ENCODE measurements at regions not wholly inside any gene's neighbourhood (a gene's known extent, or its start where the extent isn't known, plus 50 kb on each side); places are given as distances from the start of the nearest gene placed in this dataset.

GRCh38 chr5:111902436-111902835 lies 145.4 kb upstream of the NREP start:
- Histone ChIP-seq H2AFZ (ENCODE audit: low read length) (no peak overlapping the region), H3K79me2 (ENCODE audit: low read length) (no peaks in the 10 kb centered on the region), H3K9me2 (replicated peaks; ENCODE audit: insufficient read depth, low read length) (0 out of 2 replicates have a peak, but pooled peaks cover 2% of the 10 kb centered on the region), H3K9me3 (replicated peaks; ENCODE audit: insufficient read depth, low read length) (no peaks in the 10 kb centered on the region), H3K4me3 (ENCODE audit: low read length) (no peak overlapping the region), H3K27me3 (replicated peaks; ENCODE audit: insufficient read depth, low read length) (no peaks in the 10 kb centered on the region), H3K9ac (ENCODE audit: low read length) (no peak overlapping the region), H3K4me2 (ENCODE audit: low read depth, low read length) (no peak overlapping the region), H4K20me1 (ENCODE audit: insufficient read depth, low read length) (no peaks in the 10 kb centered on the region), H3F3A (ENCODE audit: insufficient read depth, low read length) (no peaks in the 10 kb centered on the region), H3K4me1 (ENCODE audit: low read length) (no peaks in the 10 kb centered on the region), H3K36me3 (replicated peaks; ENCODE audit: insufficient read depth, low read length) (no peaks in the 10 kb centered on the region), H3K27ac (ENCODE audit: low read length) (no peak overlapping the region)
- DNase-seq = no peak
- no peak for TF ChIP-seq EZH2phosphoT487 (IDR thresholded peaks at IDR 0.05; ENCODE audit: low read length)
- TF ChIP-seq EZH2 (optimal IDR thresholded peaks at IDR 0.05; ENCODE audit: low read depth, low read length) = no peak
- TF ChIP-seq CTCF (IDR thresholded peaks at IDR 0.05; ENCODE audit: low read length) = no peak

- H3K36me3 ChIP-seq (replicated peaks; ENCODE audit: insufficient read depth, low read length) = no peaks in the 10 kb centered on the region
- 0 out of 2 replicates have a peak, but pooled peaks cover 2% of the 10 kb centered on the region for H3K9me2 ChIP-seq (replicated peaks; ENCODE audit: insufficient read depth, low read length)
- H4K20me1 ChIP-seq (ENCODE audit: insufficient read depth, low read length) = no peaks in the 10 kb centered on the region
- H3K4me3 ChIP-seq (ENCODE audit: low read length) = no peak overlapping the region
- H3K4me1 ChIP-seq (ENCODE audit: low read length) = no peaks in the 10 kb centered on the region
- no peaks in the 10 kb centered on the region for H3K9me3 ChIP-seq (replicated peaks; ENCODE audit: insufficient read depth, low read length)
- H3F3A ChIP-seq (ENCODE audit: insufficient read depth, low read length) = no peaks in the 10 kb centered on the region
- no peak overlapping the region for H2AFZ ChIP-seq (ENCODE audit: low read length)
- H3K4me2 ChIP-seq (ENCODE audit: low read depth, low read length) = no peak overlapping the region
- no peak overlapping the region for H3K27ac ChIP-seq (ENCODE audit: low read length)
- DNase-seq = no peak
- H3K79me2 ChIP-seq (ENCODE audit: low read length) = no peaks in the 10 kb centered on the region
- no peak overlapping the region for H3K9ac ChIP-seq (ENCODE audit: low read length)
- TF ChIP-seq EZH2 (optimal IDR thresholded peaks at IDR 0.05; ENCODE audit: low read depth, low read length) (no peak), CTCF (IDR thresholded peaks at IDR 0.05; ENCODE audit: low read length) (no peak), EZH2phosphoT487 (IDR thresholded peaks at IDR 0.05; ENCODE audit: low read length) (no peak)
- H3K27me3 ChIP-seq (replicated peaks; ENCODE audit: insufficient read depth, low read length) = no peaks in the 10 kb centered on the region
These were observed 144.3 kb upstream of the NREP start for GRCh38 chr5:111901296-111901695.

- Histone ChIP-seq H3K27ac (ENCODE audit: low read length) (no peak overlapping the region), H3F3A (ENCODE audit: insufficient read depth, low read length) (no peaks in the 10 kb centered on the region), H3K4me1 (ENCODE audit: low read length) (no peaks in the 10 kb centered on the region), H3K4me3 (ENCODE audit: low read length) (no peak overlapping the region), H3K9ac (ENCODE audit: low read length) (no peak overlapping the region), H3K79me2 (ENCODE audit: low read length) (no peaks in the 10 kb centered on the region), H3K4me2 (ENCODE audit: low read depth, low read length) (no peak overlapping the region), H3K9me3 (replicated peaks; ENCODE audit: insufficient read depth, low read length) (no peaks in the 10 kb centered on the region), H3K9me2 (replicated peaks; ENCODE audit: insufficient read depth, low read length) (0 out of 2 replicates have a peak, but pooled peaks cover 2% of the 10 kb centered on the region), H3K27me3 (replicated peaks; ENCODE audit: insufficient read depth, low read length) (no peaks in the 10 kb centered on the region), H2AFZ (ENCODE audit: low read length) (no peak overlapping the region), H3K36me3 (replicated peaks; ENCODE audit: insufficient read depth, low read length) (no peaks in the 10 kb centered on the region), H4K20me1 (ENCODE audit: insufficient read depth, low read length) (no peaks in the 10 kb centered on the region)
- no peak for TF ChIP-seq CTCF (IDR thresholded peaks at IDR 0.05; ENCODE audit: low read length)
- no peak for TF ChIP-seq EZH2phosphoT487 (IDR thresholded peaks at IDR 0.05; ENCODE audit: low read length)
- TF ChIP-seq EZH2 (optimal IDR thresholded peaks at IDR 0.05; ENCODE audit: low read depth, low read length) = no peak
- DNase-seq = no peak
These were observed 136.0 kb upstream of the NREP start for GRCh38 chr5:111892949-111893348.

All from MM.1S (cell line).